ENCODE measurements at regions not wholly inside any gene's neighbourhood (a gene's known extent, or its start where the extent isn't known, plus 50 kb on each side); places are given as distances from the start of the nearest gene placed in this dataset.

DNA sequence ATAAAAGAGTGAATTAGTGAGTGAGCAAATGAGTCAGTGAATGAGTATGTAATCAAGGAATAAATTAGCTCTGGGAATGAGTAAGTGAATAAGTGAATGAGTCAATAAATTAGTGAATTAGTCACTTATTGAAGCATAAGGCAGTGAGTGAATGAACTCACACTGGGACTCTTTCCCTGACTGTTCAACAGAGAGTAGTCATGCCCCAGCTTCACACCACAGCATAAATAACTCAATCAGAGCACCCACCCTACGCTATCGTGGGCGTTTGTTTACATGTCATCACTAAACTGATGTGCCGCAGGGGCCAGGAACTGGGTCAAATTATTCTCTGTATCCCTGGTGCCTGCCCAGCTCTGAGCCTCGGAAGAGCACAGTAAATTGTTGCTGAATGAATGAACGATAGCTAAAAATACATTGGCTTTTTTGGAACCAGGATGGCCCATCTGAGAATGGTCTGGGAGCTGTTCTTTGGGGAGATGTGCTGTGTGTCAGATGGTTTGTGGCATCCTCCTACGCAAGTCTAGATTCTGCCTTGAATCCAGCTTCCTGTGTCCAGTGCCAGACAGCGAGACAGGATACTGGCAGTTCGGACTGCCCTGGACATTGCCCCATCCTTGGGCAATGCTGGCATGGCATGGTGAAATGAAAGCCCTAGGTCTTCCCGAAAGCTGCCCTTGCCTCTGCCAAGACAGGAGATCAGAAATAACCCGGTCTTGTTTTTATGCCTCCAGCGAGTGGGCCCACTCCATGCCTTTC, 98.0 kb upstream of the RTL1 start:
- H4K20me1 ChIP-seq (ENCODE audit: insufficient read depth, low read length): peaks cover 50% of the 10 kb centered on the region
- POLR2A ChIA-PET (ENCODE audit: unreplicated experiment): no interaction called here
- no peak overlapping the region for H3K27ac ChIP-seq (ENCODE audit: insufficient read depth, low read length)
- H4K8ac ChIP-seq (ENCODE audit: low read depth in 2 of 2, low read length in 2 of 2): no peak overlapping the region; a peak in 1 of 4 replicates
- DNase-seq: peak; percentile 89
- peak overlapping the region; percentile 50; the same call in 1 of the 3 replicates for H2BK15ac ChIP-seq (ENCODE audit: low read depth, low read length)
- WGBS, 2 experiments (ENCODE audit: extremely low coverage in 2 of 2, insufficient read length in 1 of 2): 0% methylated on average over 4 of the region's 12 CpGs; no CpG with 5 or more reads in 1 of the 2 experiments
- H4K91ac ChIP-seq (ENCODE audit: insufficient read depth, low read depth, low read length): no peak overlapping the region
- no peak overlapping the region for H3K23ac ChIP-seq (ENCODE audit: low read depth, low read length)
- no peak overlapping the region for H2AK9ac ChIP-seq (replicated peaks; ENCODE audit: low read depth, low read length, poor library complexity)
- H2BK120ac ChIP-seq (ENCODE audit: low read depth, low read length): peak overlapping the region; percentile 9; the same call in 1 of the 2 replicates
- CTCF ChIA-PET: no interaction called here
- no peak overlapping the region for H3K18ac ChIP-seq (ENCODE audit: low read depth, low read length)
- H3K4me1 ChIP-seq (ENCODE audit: control insufficient read depth, insufficient read depth, low read length): peaks cover 29% of the 10 kb centered on the region
- peak overlapping the region; percentile 48; the same call in 1 of the 2 replicates for H2BK20ac ChIP-seq (ENCODE audit: low read depth, low read length)
- intact Hi-C loops (cut with micrococcal nuclease) (no loop called here), in situ Hi-C loops (cut with MboI; ENCODE audit: low sequenced_read_pairs) (no loop called here), dilution Hi-C loops (cut with HindIII; ENCODE audit: low sequenced_read_pairs, unreplicated experiment) (no loop called here)
- no peaks in the 10 kb centered on the region for H3K27me3 ChIP-seq (ENCODE audit: control insufficient read depth, insufficient read depth, low read length)
- peak; percentile 60 for ATAC-seq (ENCODE audit: low read depth)
- H2BK5ac ChIP-seq (ENCODE audit: low read depth, low read length, poor library complexity, severe bottlenecking): no peak overlapping the region
- no peak overlapping the region for H3K56ac ChIP-seq (ENCODE audit: extremely low read depth, insufficient read depth, low read length)
- no peak overlapping the region for H2AFZ ChIP-seq (replicated peaks; ENCODE audit: low read length, poor library complexity)
- peaks cover 33% of the 10 kb centered on the region for H3K9me1 ChIP-seq (ENCODE audit: insufficient read depth, low read length)
- H3K4me3 ChIP-seq (ENCODE audit: insufficient read depth, low read depth, low read length): no peak overlapping the region
- TF ChIP-seq NFE2L2 (IDR thresholded peaks at IDR 0.05; ENCODE audit: low read depth, low read length) (peak; percentile 17; the same call in 1 of the 2 replicates), CEBPB (IDR thresholded peaks at IDR 0.05; ENCODE audit: low read depth, low read length) (0 out of 2 replicates have a peak, but pooled peaks have one; percentile 26), BHLHE40 (IDR thresholded peaks at IDR 0.05; ENCODE audit: low read depth, low read length) (peak; percentile 78), MAZ (IDR thresholded peaks at IDR 0.05; ENCODE audit: borderline replicate concordance, low read depth, low read length) (peak; percentile 29; the same call in 1 of the 2 replicates), FOS (IDR thresholded peaks at IDR 0.05; ENCODE audit: low read depth, low read length) (peak; percentile 89), MXI1 (IDR thresholded peaks at IDR 0.05; ENCODE audit: borderline replicate concordance, low read depth, low read length) (no peak)
- TF ChIP-seq, protein P1, sequence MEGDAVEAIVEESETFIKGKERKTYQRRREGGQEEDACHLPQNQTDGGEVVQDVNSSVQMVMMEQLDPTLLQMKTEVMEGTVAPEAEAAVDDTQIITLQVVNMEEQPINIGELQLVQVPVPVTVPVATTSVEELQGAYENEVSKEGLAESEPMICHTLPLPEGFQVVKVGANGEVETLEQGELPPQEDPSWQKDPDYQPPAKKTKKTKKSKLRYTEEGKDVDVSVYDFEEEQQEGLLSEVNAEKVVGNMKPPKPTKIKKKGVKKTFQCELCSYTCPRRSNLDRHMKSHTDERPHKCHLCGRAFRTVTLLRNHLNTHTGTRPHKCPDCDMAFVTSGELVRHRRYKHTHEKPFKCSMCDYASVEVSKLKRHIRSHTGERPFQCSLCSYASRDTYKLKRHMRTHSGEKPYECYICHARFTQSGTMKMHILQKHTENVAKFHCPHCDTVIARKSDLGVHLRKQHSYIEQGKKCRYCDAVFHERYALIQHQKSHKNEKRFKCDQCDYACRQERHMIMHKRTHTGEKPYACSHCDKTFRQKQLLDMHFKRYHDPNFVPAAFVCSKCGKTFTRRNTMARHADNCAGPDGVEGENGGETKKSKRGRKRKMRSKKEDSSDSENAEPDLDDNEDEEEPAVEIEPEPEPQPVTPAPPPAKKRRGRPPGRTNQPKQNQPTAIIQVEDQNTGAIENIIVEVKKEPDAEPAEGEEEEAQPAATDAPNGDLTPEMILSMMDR (conservative IDR thresholded peaks at IDR 0.05; ENCODE audit: low read depth, low read length): no peak
- peak overlapping the region; percentile 59 for H2AK5ac ChIP-seq (ENCODE audit: low read depth, low read length)
- BruUV-seq (replicated peaks): no TSS peak
- H3K36me3 ChIP-seq (ENCODE audit: control insufficient read depth, insufficient read depth, low read length): peaks cover 32% of the 10 kb centered on the region
- no peak overlapping the region for H3K9ac ChIP-seq (ENCODE audit: low read depth, low read length)
- no peak overlapping the region for H3K4me2 ChIP-seq (ENCODE audit: low read depth, low read length)
- H3K4ac ChIP-seq (ENCODE audit: low read depth, low read length): peak overlapping the region; percentile 22; the same call in 1 of the 2 replicates
- peaks cover 6 to 55% of the 10 kb centered on the region in 2 experiments; a peak in 2 of 4 replicates for H3K79me1 ChIP-seq (ENCODE audit: low read depth in 1 of 2, low read length in 2 of 2)
- H3K14ac ChIP-seq (replicated peaks; ENCODE audit: low read depth, low read length): 0 out of 2 replicates have a peak overlapping the region, but pooled peaks have one; percentile 27
- no peak overlapping the region for H4K5ac ChIP-seq (ENCODE audit: low read depth, low read length)
- no peaks in the 10 kb centered on the region for H3K9me3 ChIP-seq (ENCODE audit: control insufficient read depth, insufficient read depth, low read length)
